Astrocyte (in vitro differentiated cells and primary cell): ENCODE measurements at regions not wholly inside any gene's neighbourhood (a gene's known extent, or its start where the extent isn't known, plus 50 kb on each side); places are given as distances from the start of the nearest gene placed in this dataset.

Source experiments
- CTCF ChIP-seq: IDR thresholded peaks from 2 replicates; pipeline ENCODE4 v1.5.1; 2011; ENCODE audit warnings: low read depth, mild to moderate bottlenecking, inconsistent platforms, low read length, moderate library complexity; ENCODE audit not compliant: insufficient read depth
- EZH2 ChIP-seq: IDR thresholded peaks from 2 replicates; pipeline ENCODE4 v1.6.1; 2012; ENCODE audit warnings: mild to moderate bottlenecking, low read length, inconsistent platforms; ENCODE audit not compliant: insufficient read depth

DNA sequence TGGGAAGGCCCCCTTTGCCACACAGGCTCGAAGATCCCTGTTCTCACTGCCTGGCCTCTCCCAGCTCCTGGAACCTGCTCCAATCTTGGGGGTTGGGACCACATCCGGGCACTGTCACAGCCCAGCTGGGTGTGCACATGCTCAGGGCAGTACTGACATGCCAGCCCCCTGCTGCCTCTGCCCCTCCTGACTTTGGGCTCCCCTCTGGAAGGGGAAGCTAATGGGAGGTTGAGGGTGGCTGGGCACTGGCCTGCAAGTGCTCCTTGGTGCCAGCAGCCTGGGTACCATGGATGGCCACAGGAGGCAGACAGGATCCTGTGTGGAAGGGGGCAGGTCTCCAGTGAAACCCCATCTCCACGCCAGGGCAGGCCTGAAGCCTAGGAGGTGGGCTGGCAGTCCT is 126.1 kb upstream of the NOL4 start:
- TF ChIP-seq CTCF (no peak), EZH2 (no peak)
